ENCODE measurements at regions not wholly inside any gene's neighbourhood (a gene's known extent, or its start where the extent isn't known, plus 50 kb on each side); places are given as distances from the start of the nearest gene placed in this dataset.
A peak's percentile ranks its signal among the peaks of the same experiment; 100 is the strongest.

GRCh38 chr4:18105030-18106011 is 83.8 kb upstream of the LCORL start:
- no peaks in the 10 kb centered on the region for H3K36me3 ChIP-seq (ENCODE audit: control insufficient read depth in 2 of 2, insufficient read depth in 2 of 2, low read length in 1 of 2)
- H3K4me3 ChIP-seq: no peak overlapping the region
- peak; percentile 34 for DNase-seq (ENCODE audit: low read depth, low spot score)
- H3K9ac ChIP-seq (ENCODE audit: control insufficient read depth, insufficient read depth, low read length): no peak overlapping the region
- peak; percentile 91 for ATAC-seq
- in situ Hi-C loops (cut with MboI): no loop called here
- RAD21 ChIA-PET (ENCODE audit: unreplicated experiment): interaction anchor here (0.8 kb wide), 1 partner anchor 81 kb away, joined by 3 read pairs; no protein-coding TSS in a partner anchor
- SMC1A ChIA-PET (ENCODE audit: uncharacterized antibody, unreplicated experiment): interaction anchor here (1.4 to 1.5 kb wide), 3 partner anchors 19 to 83 kb away, joined by 4 read pairs; no protein-coding TSS in a partner anchor
- no peak overlapping the region for H3K27ac ChIP-seq (ENCODE audit: control insufficient read depth, insufficient read depth)
- H4K20me1 ChIP-seq (ENCODE audit: control insufficient read depth, insufficient read depth): no peaks in the 10 kb centered on the region
- no peaks in the 10 kb centered on the region for H3K79me2 ChIP-seq (ENCODE audit: control insufficient read depth, insufficient read depth, low read length)
- H3K27me3 ChIP-seq (replicated peaks in 1 of 2; ENCODE audit: control insufficient read depth in 2 of 2, insufficient read depth in 2 of 2, low read length in 1 of 2): no peaks in the 10 kb centered on the region
- CTCF ChIA-PET: interaction anchor here (1.3 kb wide), 1 partner anchor 77 kb away, joined by 4 read pairs; no protein-coding TSS in a partner anchor
- POLR2A ChIA-PET: interaction anchor here (0.6 kb wide), 1 partner anchor 767 kb away, joined by 4 read pairs; no protein-coding TSS in a partner anchor
- WGBS (ENCODE audit: insufficient coverage, insufficient replicate concordance, low lambda C conversion rate, missing lambda C conversion rate): 1% methylated on average over 4 of the region's 4 CpGs
- H3K4me2 ChIP-seq (ENCODE audit: control insufficient read depth, insufficient read depth): peak overlapping the region; percentile 30
- no TSS peak for BruUV-seq (replicated peaks)
- peaks cover 7% of the 10 kb centered on the region for H3K4me1 ChIP-seq (ENCODE audit: control insufficient read depth, insufficient read depth, low read length)
- intact Hi-C loops (cut with micrococcal nuclease; ENCODE audit: unreplicated experiment): no loop called here
- peak; percentile 72 for TF ChIP-seq ZNF384 (IDR thresholded peaks at IDR 0.05; ENCODE audit: borderline replicate concordance, low read depth, low read length)
- no peak for TF ChIP-seq ZNF274 (IDR thresholded peaks at IDR 0.05; ENCODE audit: insufficient read depth, insufficient read length)
- TF ChIP-seq POU2F2 (IDR thresholded peaks at IDR 0.05; ENCODE audit: borderline replicate concordance, low read depth, low read length): no peak
- peak; percentile 73; the same call in 1 of the 2 replicates for TF ChIP-seq NFYB (IDR thresholded peaks at IDR 0.05; ENCODE audit: insufficient read depth, low read depth, low read length)
- TF ChIP-seq POLR2A (IDR thresholded peaks at IDR 0.05; ENCODE audit: low read depth, low read length): no peak
- no peak for TF ChIP-seq ATF3 (IDR thresholded peaks at IDR 0.05; ENCODE audit: borderline replicate concordance, extremely low read depth, low read depth, low read length)
- peak; percentile 40; the same call in 1 of the 2 replicates for TF ChIP-seq NR2F1 (conservative IDR thresholded peaks at IDR 0.05)
- TF ChIP-seq TAF1 (IDR thresholded peaks at IDR 0.05; ENCODE audit: borderline replicate concordance, low read depth, low read length): no peak
- no peak for TF ChIP-seq ZSCAN29 (IDR thresholded peaks at IDR 0.05)
- TF ChIP-seq IKZF2 (IDR thresholded peaks at IDR 0.05): peak in 1 of 2 experiments; percentile 16; a peak in 1 of 4 replicates
- TF ChIP-seq CHD1 (IDR thresholded peaks at IDR 0.05; ENCODE audit: low read depth, low read length): no peak
- no peak for TF ChIP-seq MTA2 (IDR thresholded peaks at IDR 0.05; ENCODE audit: low read depth)
- peak; percentile 62 for TF ChIP-seq RUNX3 (IDR thresholded peaks at IDR 0.05; ENCODE audit: low read length)
- TF ChIP-seq USF1 (IDR thresholded peaks at IDR 0.05; ENCODE audit: borderline replicate concordance, extremely low read length, insufficient read depth, low read depth, low read length): no peak
- no peak for TF ChIP-seq PKNOX1 (IDR thresholded peaks at IDR 0.05)
- TF ChIP-seq NFIC (IDR thresholded peaks at IDR 0.05; ENCODE audit: low read depth, low read length): peak; percentile 45; the same call in 1 of the 2 replicates
- peak; percentile 64 for TF ChIP-seq JUNB (IDR thresholded peaks at IDR 0.05)
- TF ChIP-seq SPI1 (IDR thresholded peaks at IDR 0.05; ENCODE audit: borderline replicate concordance, insufficient read depth, low read depth, low read length): no peak
- H2AFZ ChIP-seq (ENCODE audit: control insufficient read depth, low read depth, low read length): no peak overlapping the region
- no peaks in the 10 kb centered on the region for H3K9me3 ChIP-seq (replicated peaks; ENCODE audit: control insufficient read depth, insufficient read depth, low read length)
- no peak for FAIRE-seq

All from GM12878 (cell line).